Activated CD8-positive, alpha-beta T cell treated with anti-CD3 and anti-CD28 coated beads for 36 hours (primary cell): ENCODE measurements at regions not wholly inside any gene's neighbourhood (a gene's known extent, or its start where the extent isn't known, plus 50 kb on each side); places are given as distances from the start of the nearest gene placed in this dataset.
"Not testable (repeated sequence)": the region's sequence is repeated elsewhere in the genome, so short reads cannot be mapped to it uniquely, and the experiment has no call there.

Experiments used
- ATAC-seq: fragments of 200-7000 bp; cut with Tn5 transposase; one replicate; pipeline ENCODE4 v1.10.0; 2021; ENCODE audit warnings: mild to moderate bottlenecking, moderate library complexity
- CTCF ChIA-PET: fragments of 350-600 bp; sonication (Branson Sonifier 250); formaldehyde crosslinking; loops from one replicate; lab custom pipeline; 2021; ENCODE audit warnings: antibody characterized with exemption; lab: Charles Lee
- POLR2A ChIA-PET: fragments of 350-600 bp; sonication (Branson Sonifier 250); formaldehyde crosslinking; loops from one replicate; lab custom pipeline; 2021; ENCODE audit warnings: antibody characterized with exemption; lab: Charles Lee
- DNase-seq: peaks from one replicate; pipeline ENCODE4 v3.0.0-alpha.2; 2020
- H3K27ac Mint-ChIP-seq: one replicate; pipeline ENCODE4 v1.8.0; 2021; ENCODE audit warnings: mild to moderate bottlenecking, mixed read lengths
- H3K27me3 Mint-ChIP-seq: one replicate; pipeline ENCODE4 v1.8.0; 2021; ENCODE audit warnings: mixed read lengths
- H3K36me3 Mint-ChIP-seq: one replicate; pipeline ENCODE4 v1.8.0; 2021; ENCODE audit warnings: low read depth, mixed read lengths
- H3K4me1 Mint-ChIP-seq: one replicate; pipeline ENCODE4 v1.8.0; 2021; ENCODE audit warnings: low read depth, mixed read lengths
- H3K4me3 Mint-ChIP-seq: one replicate; pipeline ENCODE4 v1.8.0; 2021; ENCODE audit warnings: mild to moderate bottlenecking, moderate library complexity, mixed read lengths
- H3K9me3 Mint-ChIP-seq: one replicate; pipeline ENCODE4 v1.8.0; 2021; ENCODE audit warnings: mixed read lengths
- CTCF ChIP-seq: fragments of 200-600 bp; IDR thresholded peaks from one replicate; pipeline ENCODE4 v1.8.0; 2022; ENCODE audit warnings: antibody characterized with exemption, mild to moderate bottlenecking
- intact Hi-C: fragments of 100-400 bp; cut with micrococcal nuclease; formaldehyde crosslinking; loops from one replicate; pipeline ENCODE4 v1.10.0; 2022

- DNase-seq (no peak), ATAC-seq (no peak)
- Mint-ChIP-seq H3K36me3 (no peaks in the 10 kb centered on the region), H3K4me3 (no peak overlapping the region), H3K27ac (no peak overlapping the region), H3K27me3 (peaks cover 2% of the 10 kb centered on the region), H3K4me1 (no peaks in the 10 kb centered on the region), H3K9me3 (no peaks in the 10 kb centered on the region)
- intact Hi-C loops: no loop called here
- CTCF ChIA-PET: no interaction called here
- POLR2A ChIA-PET: no interaction called here
- no peak for TF ChIP-seq CTCF
Observed at GRCh38 chr17:12195418-12195817, 174.7 kb downstream of the MAP2K4 start.

- TF ChIP-seq CTCF: no peak
- no peaks in the 10 kb centered on the region for H3K27me3 Mint-ChIP-seq
- DNase-seq: no peak
- H3K36me3 Mint-ChIP-seq: no peaks in the 10 kb centered on the region
- no peaks in the 10 kb centered on the region for H3K9me3 Mint-ChIP-seq
- intact Hi-C loops: no loop called here
- ATAC-seq: no peak
- H3K4me1 Mint-ChIP-seq: no peaks in the 10 kb centered on the region
- ChIA-PET CTCF (no interaction called here), POLR2A (no interaction called here)
- H3K27ac Mint-ChIP-seq: no peak overlapping the region
- no peak overlapping the region for H3K4me3 Mint-ChIP-seq
Observed at GRCh38 chr17:12201294-12201880, 180.7 kb downstream of the MAP2K4 start.

GRCh38 chr17:12209632-12210191, 189.0 kb downstream of the MAP2K4 start:
- H3K27me3 Mint-ChIP-seq: peaks cover 2% of the 10 kb centered on the region
- DNase-seq (no peak), ATAC-seq (no peak)
- H3K9me3 Mint-ChIP-seq: no peaks in the 10 kb centered on the region
- CTCF ChIA-PET: no interaction called here
- intact Hi-C loops: no loop called here
- TF ChIP-seq CTCF: no peak
- no peak overlapping the region for H3K4me3 Mint-ChIP-seq
- POLR2A ChIA-PET: no interaction called here
- no peaks in the 10 kb centered on the region for H3K4me1 Mint-ChIP-seq
- H3K27ac Mint-ChIP-seq: no peak overlapping the region
- no peaks in the 10 kb centered on the region for H3K36me3 Mint-ChIP-seq

GRCh38 chr17:12220714-12221439, 200.2 kb downstream of the MAP2K4 start:
- H3K27me3 Mint-ChIP-seq, H3K9me3 Mint-ChIP-seq, H3K36me3 Mint-ChIP-seq, H3K4me3 Mint-ChIP-seq, intact Hi-C loops, H3K4me1 Mint-ChIP-seq, POLR2A ChIA-PET, ATAC-seq, DNase-seq, CTCF ChIA-PET, H3K27ac Mint-ChIP-seq: not testable (repeated sequence)

GRCh38 chr17:12222392-12222791, 201.7 kb downstream of the MAP2K4 start:
- H3K27ac Mint-ChIP-seq: no peak overlapping the region
- ChIA-PET CTCF (no interaction called here), POLR2A (no interaction called here)
- no peak overlapping the region for H3K4me3 Mint-ChIP-seq
- H3K36me3 Mint-ChIP-seq: no peaks in the 10 kb centered on the region
- no peak for TF ChIP-seq CTCF
- no peaks in the 10 kb centered on the region for H3K27me3 Mint-ChIP-seq
- intact Hi-C loops: no loop called here
- no peaks in the 10 kb centered on the region for H3K4me1 Mint-ChIP-seq
- H3K9me3 Mint-ChIP-seq: peaks cover 4% of the 10 kb centered on the region
- ATAC-seq: no peak
- no peak for DNase-seq
